GM06990 (cell line): ENCODE measurements at regions not wholly inside any gene's neighbourhood (a gene's known extent, or its start where the extent isn't known, plus 50 kb on each side); places are given as distances from the start of the nearest gene placed in this dataset.
A peak's percentile ranks its signal among the peaks of the same experiment; 100 is the strongest.

Source experiments
- DNase-seq: peaks from one replicate; pipeline ENCODE4 v3.0.0-alpha.2; 2011; ENCODE audit not compliant: insufficient read length; ENCODE audit errors: extremely low read depth
- H3K27me3 ChIP-seq: replicated peaks from 2 replicates; pipeline ENCODE4 v1.6.0; 2011; ENCODE audit warnings: low read length; ENCODE audit not compliant: control insufficient read depth, insufficient read depth
- H3K36me3 ChIP-seq: 2 replicates; pipeline ENCODE4 v1.5.1; 2011; ENCODE audit warnings: low read length; ENCODE audit not compliant: control insufficient read depth, insufficient read depth
- H3K4me3 ChIP-seq: replicated peaks from 2 replicates; pipeline ENCODE4 v1.5.1; 2011; ENCODE audit warnings: low read depth, mild to moderate bottlenecking, control low read depth, low read length
- TF ChIP-seq, protein P1 (sequence below): IDR thresholded peaks from 2 replicates; pipeline ENCODE4 v1.5.1; 2011; ENCODE audit warnings: low read length, control low read depth, mild to moderate bottlenecking, inconsistent platforms; ENCODE audit not compliant: insufficient read depth, poor library complexity, severe bottlenecking

DNA sequence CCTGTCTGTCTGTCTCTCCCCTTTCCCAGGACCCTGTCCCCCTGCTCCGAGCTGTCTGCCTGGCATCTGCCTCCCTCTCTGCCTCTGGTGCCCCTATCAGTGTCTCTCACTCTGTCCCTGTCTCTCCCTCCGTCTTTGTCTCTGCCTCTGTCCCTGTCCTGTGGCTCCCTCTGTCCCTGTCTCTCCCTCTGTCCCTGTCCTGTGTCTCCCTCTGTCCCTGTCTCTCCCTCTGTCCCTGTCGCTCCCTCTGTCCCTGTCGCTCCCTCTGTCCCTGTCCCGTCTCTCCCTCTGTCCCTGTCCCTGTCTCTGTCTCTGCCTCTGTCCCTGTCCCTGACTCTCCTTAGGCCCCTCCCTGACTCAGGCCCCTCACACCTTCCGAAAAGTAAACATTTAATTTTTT is 75.0 kb upstream of the PAX2 start:
- Histone ChIP-seq H3K27me3 (peaks cover 2% of the 10 kb centered on the region), H3K36me3 (no peaks in the 10 kb centered on the region), H3K4me3 (no peak overlapping the region)
- TF ChIP-seq, protein P1, sequence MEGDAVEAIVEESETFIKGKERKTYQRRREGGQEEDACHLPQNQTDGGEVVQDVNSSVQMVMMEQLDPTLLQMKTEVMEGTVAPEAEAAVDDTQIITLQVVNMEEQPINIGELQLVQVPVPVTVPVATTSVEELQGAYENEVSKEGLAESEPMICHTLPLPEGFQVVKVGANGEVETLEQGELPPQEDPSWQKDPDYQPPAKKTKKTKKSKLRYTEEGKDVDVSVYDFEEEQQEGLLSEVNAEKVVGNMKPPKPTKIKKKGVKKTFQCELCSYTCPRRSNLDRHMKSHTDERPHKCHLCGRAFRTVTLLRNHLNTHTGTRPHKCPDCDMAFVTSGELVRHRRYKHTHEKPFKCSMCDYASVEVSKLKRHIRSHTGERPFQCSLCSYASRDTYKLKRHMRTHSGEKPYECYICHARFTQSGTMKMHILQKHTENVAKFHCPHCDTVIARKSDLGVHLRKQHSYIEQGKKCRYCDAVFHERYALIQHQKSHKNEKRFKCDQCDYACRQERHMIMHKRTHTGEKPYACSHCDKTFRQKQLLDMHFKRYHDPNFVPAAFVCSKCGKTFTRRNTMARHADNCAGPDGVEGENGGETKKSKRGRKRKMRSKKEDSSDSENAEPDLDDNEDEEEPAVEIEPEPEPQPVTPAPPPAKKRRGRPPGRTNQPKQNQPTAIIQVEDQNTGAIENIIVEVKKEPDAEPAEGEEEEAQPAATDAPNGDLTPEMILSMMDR: no peak
- no peak for DNase-seq

DNA sequence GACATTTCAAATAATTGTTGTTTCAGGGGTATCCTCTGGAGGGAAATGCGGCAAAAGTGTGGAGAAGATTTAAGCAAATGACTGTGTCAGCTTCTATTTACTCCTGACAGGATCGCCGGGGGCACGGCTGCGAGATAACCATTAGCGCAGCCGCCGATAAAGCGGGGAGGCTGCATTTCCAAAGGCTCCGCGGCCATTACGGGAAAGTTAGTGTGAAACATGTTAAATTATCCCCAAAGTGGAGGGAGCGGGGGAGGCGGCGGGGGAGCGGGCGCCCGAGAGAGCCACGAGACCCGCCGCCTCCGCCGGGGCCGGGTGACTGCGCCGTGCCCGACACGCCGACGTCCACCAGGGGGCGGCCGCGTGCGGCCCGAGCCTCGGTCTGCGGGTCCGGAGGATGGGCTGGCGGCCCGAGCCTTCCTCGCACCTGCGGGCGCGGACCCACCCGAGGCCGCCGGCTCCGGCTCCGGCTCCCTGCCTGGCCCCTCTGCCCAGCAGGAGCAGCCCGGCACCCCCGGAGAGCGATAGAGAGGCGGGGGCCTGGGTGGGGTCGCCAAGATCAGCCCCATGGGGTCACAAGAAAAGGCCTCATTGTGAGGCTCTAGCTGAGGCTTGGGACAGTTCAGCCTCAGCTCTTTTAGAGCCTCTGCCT is 74.4 kb upstream of the PAX2 start:
- Histone ChIP-seq H3K27me3 (peaks cover 2% of the 10 kb centered on the region), H3K4me3 (no peak overlapping the region), H3K36me3 (no peaks in the 10 kb centered on the region)
- DNase-seq: peak; percentile 54
- TF ChIP-seq, protein P1: peak; percentile 31

DNA sequence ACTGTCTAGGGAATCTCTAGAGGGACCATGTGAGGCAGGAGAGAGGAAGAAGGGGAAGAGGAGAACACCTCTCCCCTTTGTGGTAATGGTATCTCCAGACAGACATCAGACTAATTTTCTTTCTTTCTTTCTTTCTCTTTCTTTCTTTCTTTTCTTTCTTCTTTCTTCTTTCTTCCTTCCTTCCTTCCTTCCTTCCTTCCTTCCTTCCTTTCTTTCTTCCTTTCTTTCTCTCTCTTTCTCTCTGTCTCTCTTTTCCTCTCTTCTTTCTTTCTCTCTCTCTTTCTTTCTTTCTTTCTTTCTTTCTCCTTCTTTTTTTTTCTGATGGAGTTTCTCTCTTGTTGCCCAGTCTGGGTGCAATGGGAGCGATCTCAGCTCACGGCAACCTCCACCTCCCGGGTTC is 73.2 kb upstream of the PAX2 start:
- DNase-seq: no peak
- Histone ChIP-seq H3K27me3 (peaks cover 2% of the 10 kb centered on the region), H3K4me3 (no peak overlapping the region), H3K36me3 (no peaks in the 10 kb centered on the region)
- TF ChIP-seq, protein P1: no peak

DNA sequence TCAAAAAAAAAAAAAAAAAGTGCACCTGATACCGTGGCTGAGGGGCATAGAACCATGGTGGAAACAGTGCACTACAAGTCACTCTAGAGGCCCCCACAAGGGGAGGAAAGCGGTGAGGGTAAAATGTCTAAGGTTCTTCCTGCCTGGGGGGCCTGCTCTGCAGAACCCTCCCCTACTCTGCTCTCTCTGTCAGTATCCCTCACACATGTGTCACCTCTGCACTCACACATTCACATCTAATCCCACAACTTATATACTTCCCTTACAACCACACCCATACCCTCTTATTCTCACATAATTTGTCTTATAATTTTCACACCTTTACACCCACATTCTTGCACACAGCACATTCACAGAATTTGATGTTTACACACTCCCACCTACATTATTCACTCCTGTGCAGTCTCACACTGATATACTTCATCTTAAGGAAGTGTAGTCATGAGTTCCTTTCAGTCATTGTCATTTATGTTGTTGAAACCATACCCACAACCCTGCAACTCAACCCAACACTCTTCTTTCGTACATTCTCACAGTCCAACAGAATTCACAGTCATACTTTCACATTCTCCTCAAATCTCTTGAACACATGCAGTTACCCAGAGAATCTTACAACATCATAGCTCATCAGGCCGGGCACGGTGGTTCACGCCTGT is 68.0 kb upstream of the PAX2 start:
- H3K4me3 ChIP-seq: no peak overlapping the region
- no peaks in the 10 kb centered on the region for H3K36me3 ChIP-seq
- no peak for DNase-seq
- TF ChIP-seq, protein P1: no peak
- no peaks in the 10 kb centered on the region; the same call in none of the 2 replicates for H3K27me3 ChIP-seq

DNA sequence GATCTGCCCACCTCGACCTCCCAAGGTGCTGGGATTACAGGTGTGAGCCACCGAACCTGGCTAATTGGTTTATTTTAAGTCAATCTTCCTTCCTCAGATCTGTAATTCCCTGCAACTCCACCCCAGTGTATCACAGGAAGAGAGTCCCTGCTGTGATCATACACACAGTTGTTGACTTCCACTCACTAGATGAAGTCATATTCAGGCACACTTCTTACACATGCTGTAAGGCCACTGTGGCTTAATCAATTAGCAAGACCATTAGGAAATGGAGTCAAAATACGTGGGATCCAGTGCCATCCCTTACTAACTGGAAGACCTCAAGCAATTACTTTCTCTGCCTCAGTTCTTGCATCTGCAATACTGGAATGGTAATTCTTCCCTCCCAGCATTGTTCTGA is 66.1 kb upstream of the PAX2 start:
- H3K27me3 ChIP-seq: no peaks in the 10 kb centered on the region; the same call in none of the 2 replicates
- H3K4me3 ChIP-seq: no peak overlapping the region
- no peaks in the 10 kb centered on the region for H3K36me3 ChIP-seq
- TF ChIP-seq, protein P1: no peak
- DNase-seq: no peak
